MM.1S (cell line): ENCODE measurements at regions not wholly inside any gene's neighbourhood (a gene's known extent, or its start where the extent isn't known, plus 50 kb on each side); places are given as distances from the start of the nearest gene placed in this dataset.

Experiments used
- DNase-seq: peaks from one replicate; pipeline ENCODE4 v3.0.0-alpha.2; 2015
- H2AFZ ChIP-seq: fragments of 300-600 bp; sonication (generic); 2 replicates; pipeline ENCODE4 v1.6.0; 2016; ENCODE audit warnings: antibody characterized with exemption, low read length
- H3F3A ChIP-seq: fragments of 300-600 bp; sonication (generic); 2 replicates; pipeline ENCODE4 v1.6.1; 2016; ENCODE audit warnings: mild to moderate bottlenecking, antibody characterized with exemption, low read length, moderate library complexity, mixed read lengths; ENCODE audit not compliant: insufficient read depth
- H3K27ac ChIP-seq: fragments of 300-600 bp; sonication (generic); 2 replicates; pipeline ENCODE4 v1.5.1; 2016; ENCODE audit warnings: mild to moderate bottlenecking, low read length
- H3K27me3 ChIP-seq: fragments of 300-600 bp; sonication (generic); replicated peaks from 2 replicates; pipeline ENCODE4 v1.6.0; 2016; ENCODE audit warnings: low read length; ENCODE audit not compliant: insufficient read depth
- H3K36me3 ChIP-seq: fragments of 300-600 bp; sonication (generic); replicated peaks from 2 replicates; pipeline ENCODE4 v1.6.1; 2016; ENCODE audit warnings: mild to moderate bottlenecking, low read length, mixed read lengths; ENCODE audit not compliant: insufficient read depth
- H3K4me1 ChIP-seq: fragments of 300-600 bp; sonication (generic); 2 replicates; pipeline ENCODE4 v1.6.1; 2016; ENCODE audit warnings: low read length, mixed read lengths
- H3K4me2 ChIP-seq: fragments of 300-600 bp; sonication (generic); 2 replicates; pipeline ENCODE4 v1.6.0; 2016; ENCODE audit warnings: low read depth, low read length
- H3K4me3 ChIP-seq: fragments of 300-600 bp; sonication (generic); 2 replicates; pipeline ENCODE4 v1.5.1; 2016; ENCODE audit warnings: low read length, mixed read lengths
- H3K79me2 ChIP-seq: fragments of 300-600 bp; sonication (generic); 2 replicates; pipeline ENCODE4 v1.6.1; 2016; ENCODE audit warnings: mixed run types, low read length, mixed read lengths
- H3K9ac ChIP-seq: fragments of 300-600 bp; sonication (generic); 2 replicates; pipeline ENCODE4 v1.6.1; 2016; ENCODE audit warnings: low read length, mixed read lengths
- H3K9me2 ChIP-seq: fragments of 300-600 bp; sonication (generic); replicated peaks from 2 replicates; pipeline ENCODE4 v1.6.1; 2016; ENCODE audit warnings: mild to moderate bottlenecking, low read length, mixed read lengths; ENCODE audit not compliant: insufficient read depth
- H3K9me3 ChIP-seq: fragments of 300-600 bp; sonication (generic); replicated peaks from 2 replicates; pipeline ENCODE4 v1.6.1; 2016; ENCODE audit warnings: mild to moderate bottlenecking, low read length, mixed read lengths; ENCODE audit not compliant: insufficient read depth
- H4K20me1 ChIP-seq: fragments of 300-600 bp; sonication (generic); 2 replicates; pipeline ENCODE4 v1.6.1; 2016; ENCODE audit warnings: mild to moderate bottlenecking, low read length, moderate library complexity, mixed read lengths; ENCODE audit not compliant: insufficient read depth
- EZH2 ChIP-seq: fragments of 300-600 bp; sonication (generic); optimal IDR thresholded peaks from 2 replicates; pipeline ENCODE3; 2017; ENCODE audit warnings: low read depth, mild to moderate bottlenecking, antibody characterized with exemption, low read length, mixed read lengths
- EZH2phosphoT487 ChIP-seq: fragments of 300-600 bp; sonication (generic); IDR thresholded peaks from 2 replicates; pipeline ENCODE4 v1.6.1; 2018; ENCODE audit warnings: antibody characterized with exemption, low read length
- TF ChIP-seq, protein P1 (sequence below): fragments of 300-600 bp; sonication (generic); IDR thresholded peaks from 2 replicates; pipeline ENCODE4 v1.5.1; 2016; ENCODE audit warnings: antibody characterized with exemption, low read length, mixed read lengths

DNA sequence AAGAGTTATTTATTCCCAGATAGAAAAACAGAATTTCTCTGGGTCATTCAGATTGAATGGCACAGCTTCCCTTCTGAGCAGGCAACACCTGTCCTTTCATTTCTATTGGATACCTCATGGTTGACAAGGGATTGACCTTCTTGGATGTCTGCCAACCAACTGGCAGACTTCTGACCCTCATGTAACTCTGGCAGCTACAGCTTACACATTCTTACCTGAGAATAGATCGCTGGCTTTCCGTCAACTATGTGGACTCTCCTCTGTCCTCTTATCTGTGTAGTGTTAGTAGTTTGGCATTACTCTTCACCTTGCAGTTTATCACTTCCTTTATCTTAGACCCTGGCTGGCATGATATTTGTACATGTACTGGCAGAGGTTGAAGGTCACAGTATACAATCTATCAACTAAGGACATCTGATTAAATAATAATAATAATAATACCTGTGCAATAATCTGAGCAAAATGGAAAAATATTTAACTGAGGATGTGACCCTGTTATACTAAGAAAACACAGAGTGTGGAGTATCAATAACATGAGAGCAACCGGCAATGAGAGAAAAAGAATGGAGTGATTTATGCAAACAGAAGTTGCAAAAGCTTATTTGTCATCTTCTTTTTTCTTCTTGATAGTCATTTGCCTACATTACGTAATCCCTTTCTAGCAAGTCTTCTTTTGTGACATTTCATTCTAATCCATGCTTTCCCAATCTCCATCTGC lies 1118.2 kb downstream of the ARAP2 start:
- DNase-seq: no peak

DNA sequence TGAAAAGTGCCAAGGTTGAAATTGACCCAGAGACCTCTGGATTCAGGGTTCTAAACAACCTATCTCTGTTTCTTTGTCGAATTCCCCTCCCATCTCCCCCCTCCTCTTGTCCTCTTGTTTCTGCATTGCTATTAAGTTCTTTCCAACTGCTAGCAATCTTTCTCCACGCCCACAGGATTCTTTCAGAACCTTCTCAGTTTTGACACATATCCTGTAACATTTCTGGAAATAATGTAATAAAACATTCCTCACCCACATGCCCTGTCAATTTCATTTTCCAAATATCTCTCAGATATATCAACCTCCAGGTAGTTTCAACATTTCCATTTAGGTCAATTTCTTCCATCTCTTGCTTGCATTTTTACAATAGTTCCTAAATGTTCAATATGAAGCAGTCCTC lies 1105.9 kb downstream of the ARAP2 start:
- no peak overlapping the region for H3K27ac ChIP-seq
- H3K36me3 ChIP-seq: no peaks in the 10 kb centered on the region
- H3K9me3 ChIP-seq: no peaks in the 10 kb centered on the region
- no peak overlapping the region for H3K4me3 ChIP-seq
- no peak overlapping the region for H3K9ac ChIP-seq
- H2AFZ ChIP-seq: no peak overlapping the region
- DNase-seq: no peak
- no peaks in the 10 kb centered on the region for H3K79me2 ChIP-seq
- no peaks in the 10 kb centered on the region for H3K27me3 ChIP-seq
- TF ChIP-seq EZH2 (no peak), EZH2phosphoT487 (no peak)
- TF ChIP-seq, protein P1, sequence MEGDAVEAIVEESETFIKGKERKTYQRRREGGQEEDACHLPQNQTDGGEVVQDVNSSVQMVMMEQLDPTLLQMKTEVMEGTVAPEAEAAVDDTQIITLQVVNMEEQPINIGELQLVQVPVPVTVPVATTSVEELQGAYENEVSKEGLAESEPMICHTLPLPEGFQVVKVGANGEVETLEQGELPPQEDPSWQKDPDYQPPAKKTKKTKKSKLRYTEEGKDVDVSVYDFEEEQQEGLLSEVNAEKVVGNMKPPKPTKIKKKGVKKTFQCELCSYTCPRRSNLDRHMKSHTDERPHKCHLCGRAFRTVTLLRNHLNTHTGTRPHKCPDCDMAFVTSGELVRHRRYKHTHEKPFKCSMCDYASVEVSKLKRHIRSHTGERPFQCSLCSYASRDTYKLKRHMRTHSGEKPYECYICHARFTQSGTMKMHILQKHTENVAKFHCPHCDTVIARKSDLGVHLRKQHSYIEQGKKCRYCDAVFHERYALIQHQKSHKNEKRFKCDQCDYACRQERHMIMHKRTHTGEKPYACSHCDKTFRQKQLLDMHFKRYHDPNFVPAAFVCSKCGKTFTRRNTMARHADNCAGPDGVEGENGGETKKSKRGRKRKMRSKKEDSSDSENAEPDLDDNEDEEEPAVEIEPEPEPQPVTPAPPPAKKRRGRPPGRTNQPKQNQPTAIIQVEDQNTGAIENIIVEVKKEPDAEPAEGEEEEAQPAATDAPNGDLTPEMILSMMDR: no peak
- no peak overlapping the region for H3K4me2 ChIP-seq
- no peaks in the 10 kb centered on the region for H4K20me1 ChIP-seq
- H3F3A ChIP-seq: no peaks in the 10 kb centered on the region
- H3K9me2 ChIP-seq: no peaks in the 10 kb centered on the region
- no peaks in the 10 kb centered on the region for H3K4me1 ChIP-seq

More for the DNA sequence above, 1118.2 kb downstream of the ARAP2 start:
- no peaks in the 10 kb centered on the region for H3K9me3 ChIP-seq
- no peak overlapping the region for H2AFZ ChIP-seq
- H3K27me3 ChIP-seq: no peaks in the 10 kb centered on the region
- no peaks in the 10 kb centered on the region for H4K20me1 ChIP-seq
- no peaks in the 10 kb centered on the region for H3F3A ChIP-seq
- no peak overlapping the region for H3K4me3 ChIP-seq
- H3K36me3 ChIP-seq: no peaks in the 10 kb centered on the region
- H3K4me2 ChIP-seq: no peak overlapping the region
- no peaks in the 10 kb centered on the region for H3K79me2 ChIP-seq
- no peak for TF ChIP-seq EZH2
- TF ChIP-seq, protein P1: no peak
- TF ChIP-seq EZH2phosphoT487: no peak
- no peak overlapping the region for H3K9ac ChIP-seq
- no peak overlapping the region for H3K27ac ChIP-seq
- H3K4me1 ChIP-seq: no peaks in the 10 kb centered on the region
- no peaks in the 10 kb centered on the region for H3K9me2 ChIP-seq

DNA sequence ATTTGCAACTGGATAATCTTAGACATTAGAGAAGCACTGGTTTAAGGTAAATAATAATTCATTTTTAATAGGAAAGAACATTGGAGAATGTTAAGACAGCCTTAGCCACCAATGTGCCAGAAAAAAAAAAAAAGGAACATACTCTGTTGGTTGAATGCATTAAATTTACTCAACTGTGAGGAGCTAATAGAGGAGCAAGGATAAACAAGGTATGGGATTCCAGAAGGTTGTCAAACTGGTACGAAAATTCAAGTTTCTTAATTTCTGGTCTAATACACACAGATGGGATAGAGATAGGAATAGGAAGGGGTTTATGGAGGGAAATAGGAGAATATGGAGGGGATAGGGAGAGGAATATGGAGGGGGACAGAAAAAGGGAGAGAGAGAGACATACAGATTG lies 1096.6 kb downstream of the ARAP2 start:
- Histone ChIP-seq H3K4me1 (no peaks in the 10 kb centered on the region), H3K9me3 (no peaks in the 10 kb centered on the region), H3K27ac (no peak overlapping the region), H3K36me3 (no peaks in the 10 kb centered on the region), H3K27me3 (no peaks in the 10 kb centered on the region), H4K20me1 (no peaks in the 10 kb centered on the region), H3F3A (no peaks in the 10 kb centered on the region), H2AFZ (no peak overlapping the region), H3K9ac (no peak overlapping the region), H3K4me2 (no peak overlapping the region), H3K9me2 (no peaks in the 10 kb centered on the region; the same call in 1 of the 2 replicates), H3K79me2 (no peaks in the 10 kb centered on the region), H3K4me3 (no peak overlapping the region)
- TF ChIP-seq EZH2phosphoT487: no peak
- TF ChIP-seq, protein P1: no peak
- TF ChIP-seq EZH2: no peak
- DNase-seq: no peak
